ENCODE measurements at regions not wholly inside any gene's neighbourhood (a gene's known extent, or its start where the extent isn't known, plus 50 kb on each side); places are given as distances from the start of the nearest gene placed in this dataset.

DNA sequence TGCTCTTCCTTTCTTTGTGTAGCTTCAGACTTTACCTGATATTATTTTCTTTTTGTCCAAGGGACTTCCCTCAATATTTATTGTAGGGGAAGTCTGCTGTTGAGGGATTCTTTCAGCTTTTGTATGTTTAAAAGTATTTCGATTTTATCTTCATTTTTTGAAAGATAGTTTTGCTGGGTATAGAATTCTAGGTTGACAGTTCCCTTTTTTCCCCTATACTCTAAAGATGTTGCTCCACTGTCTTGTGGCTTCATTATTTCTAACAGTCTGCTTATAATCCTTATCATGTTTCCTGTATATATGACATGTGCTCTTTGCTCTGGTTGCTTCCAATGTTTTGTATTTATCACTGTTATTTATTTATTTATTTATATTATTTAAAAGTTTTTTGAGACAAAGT is 57.3 kb downstream of the CYTL1 start:
- TF ChIP-seq, protein P1, sequence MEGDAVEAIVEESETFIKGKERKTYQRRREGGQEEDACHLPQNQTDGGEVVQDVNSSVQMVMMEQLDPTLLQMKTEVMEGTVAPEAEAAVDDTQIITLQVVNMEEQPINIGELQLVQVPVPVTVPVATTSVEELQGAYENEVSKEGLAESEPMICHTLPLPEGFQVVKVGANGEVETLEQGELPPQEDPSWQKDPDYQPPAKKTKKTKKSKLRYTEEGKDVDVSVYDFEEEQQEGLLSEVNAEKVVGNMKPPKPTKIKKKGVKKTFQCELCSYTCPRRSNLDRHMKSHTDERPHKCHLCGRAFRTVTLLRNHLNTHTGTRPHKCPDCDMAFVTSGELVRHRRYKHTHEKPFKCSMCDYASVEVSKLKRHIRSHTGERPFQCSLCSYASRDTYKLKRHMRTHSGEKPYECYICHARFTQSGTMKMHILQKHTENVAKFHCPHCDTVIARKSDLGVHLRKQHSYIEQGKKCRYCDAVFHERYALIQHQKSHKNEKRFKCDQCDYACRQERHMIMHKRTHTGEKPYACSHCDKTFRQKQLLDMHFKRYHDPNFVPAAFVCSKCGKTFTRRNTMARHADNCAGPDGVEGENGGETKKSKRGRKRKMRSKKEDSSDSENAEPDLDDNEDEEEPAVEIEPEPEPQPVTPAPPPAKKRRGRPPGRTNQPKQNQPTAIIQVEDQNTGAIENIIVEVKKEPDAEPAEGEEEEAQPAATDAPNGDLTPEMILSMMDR (IDR thresholded peaks at IDR 0.05; ENCODE audit: low read depth, low read length), result no peak
- no peak for TF ChIP-seq EZH2phosphoT487 (IDR thresholded peaks at IDR 0.05; ENCODE audit: low read depth)

Data from OCI-LY3 (cell line).